Vagina (tissue), 2 donors: ENCODE measurements at regions not wholly inside any gene's neighbourhood (a gene's known extent, or its start where the extent isn't known, plus 50 kb on each side); places are given as distances from the start of the nearest gene placed in this dataset.

Experiments
- DNase-seq, 2 donors: peaks; one replicate each; pipeline ENCODE4 v3.0.0-alpha.2; 2017; ENCODE audit errors: extremely low spot score in 2 of 2
- H3K27ac ChIP-seq: fragments of 200-600 bp; sonication (generic); one replicate; pipeline ENCODE4 v1.5.1; 2019
- H3K27me3 ChIP-seq: fragments of 200-600 bp; sonication (generic); one replicate; pipeline ENCODE4 v1.5.1; 2019
- H3K36me3 ChIP-seq, 2 donors: fragments of 200-600 bp; sonication (generic); one replicate each; pipeline ENCODE4 v1.5.1; 2017 to 2019
- H3K4me1 ChIP-seq: fragments of 200-600 bp; sonication (generic); one replicate; pipeline ENCODE4 v1.5.1; 2019
- H3K4me3 ChIP-seq, 2 donors: fragments of 200-600 bp; sonication (generic); 1 replicate in 1 of 2; 2 replicates in 1 of 2; pipeline ENCODE4 v1.5.1; 2016 to 2019
- H3K9me3 ChIP-seq: fragments of 200-600 bp; sonication (generic); one replicate; pipeline ENCODE4 v1.5.1; 2019
- POLR2A ChIP-seq, 2 donors: fragments of 450-650 bp; IDR thresholded peaks; one replicate each; pipeline ENCODE4 v1.6.1; 2017; ENCODE audit warnings: antibody characterized with exemption in 2 of 2, mild to moderate bottlenecking in 2 of 2, moderate library complexity in 2 of 2
- POLR2AphosphoS5 ChIP-seq, 2 donors: sonication (generic); formaldehyde crosslinking; IDR thresholded peaks; one replicate each; pipeline ENCODE4 v1.9.0; 2017; ENCODE audit warnings: antibody characterized with exemption in 2 of 2, mild to moderate bottlenecking in 2 of 2, low read depth in 1 of 2; ENCODE audit not compliant: insufficient read depth in 1 of 2
- intact Hi-C: fragments of 100-400 bp; cut with DNase I; formaldehyde crosslinking; loops from one replicate; pipeline ENCODE4 v1.15.1; 2023
- TF ChIP-seq, protein P1 (sequence below), 3 experiments: fragments of 450-650 bp in 2 of 3; fragments of 200-600 bp in 1 of 3; sonication (generic) in 1 of 3; IDR thresholded peaks; one replicate each; pipeline ENCODE4 v1.5.1; 2017 to 2019; ENCODE audit warnings: antibody characterized with exemption in 3 of 3, mild to moderate bottlenecking in 2 of 3, moderate library complexity in 2 of 3

DNA sequence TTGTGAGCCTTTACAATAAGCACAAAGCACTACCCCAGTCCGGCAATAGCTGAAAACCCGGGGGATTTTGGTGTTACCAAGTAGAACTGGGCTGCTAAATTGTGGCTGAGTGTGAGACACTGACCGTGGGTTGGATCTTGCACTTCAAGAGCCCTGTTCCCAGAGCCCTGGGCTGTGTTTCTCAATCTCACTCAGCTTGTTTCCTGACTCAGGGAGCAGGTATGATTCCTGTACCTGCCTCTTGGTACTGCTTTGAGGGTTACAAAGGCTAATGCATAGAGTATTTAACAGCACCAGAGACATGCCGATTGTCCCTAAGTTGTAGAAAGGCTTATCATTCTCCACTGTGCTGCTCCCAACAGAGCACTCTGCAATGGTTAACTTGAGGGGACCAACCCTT is 134.6 kb downstream of the TEX36 start:
- intact Hi-C loops: no loop called here
- no peaks in the 10 kb centered on the region for H3K27me3 ChIP-seq

DNA sequence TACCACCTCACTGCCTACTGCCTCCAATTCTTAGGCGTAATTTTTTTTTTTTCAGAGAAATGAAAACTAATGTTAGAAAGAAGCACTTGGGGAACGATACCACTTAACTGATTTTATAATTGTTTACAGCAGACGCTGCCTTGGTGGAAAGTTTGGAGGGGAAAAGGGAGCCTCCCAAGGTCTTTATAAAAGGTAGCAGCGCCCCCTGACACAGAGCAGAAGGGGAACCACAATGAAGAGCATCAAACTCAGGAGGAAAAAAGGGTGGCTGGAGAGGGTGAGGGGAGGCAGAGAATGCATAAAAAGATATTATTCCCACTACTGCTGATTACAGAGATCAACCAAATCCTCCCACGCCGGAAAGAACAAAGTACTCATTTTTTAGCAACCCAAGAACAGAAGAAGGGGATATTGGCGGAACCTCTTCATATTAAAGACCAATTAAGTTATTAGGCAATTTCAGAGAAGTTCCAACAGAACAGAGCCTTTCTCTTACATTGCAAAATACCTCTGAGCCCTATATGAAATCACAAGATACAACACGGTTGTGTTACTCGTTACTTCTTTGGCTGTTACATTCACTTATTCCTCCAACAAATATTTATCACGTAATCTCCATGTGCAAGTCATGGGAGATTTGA is 135.8 kb downstream of the TEX36 start:
- H3K4me1 ChIP-seq: no peaks in the 10 kb centered on the region
- intact Hi-C loops: no loop called here
- TF ChIP-seq POLR2AphosphoS5 (IDR thresholded peaks at IDR 0.05; ENCODE audit: insufficient read depth in 1 of 2, low read depth in 1 of 2) (no peak), POLR2A (IDR thresholded peaks at IDR 0.05) (no peak)
- TF ChIP-seq, protein P1, sequence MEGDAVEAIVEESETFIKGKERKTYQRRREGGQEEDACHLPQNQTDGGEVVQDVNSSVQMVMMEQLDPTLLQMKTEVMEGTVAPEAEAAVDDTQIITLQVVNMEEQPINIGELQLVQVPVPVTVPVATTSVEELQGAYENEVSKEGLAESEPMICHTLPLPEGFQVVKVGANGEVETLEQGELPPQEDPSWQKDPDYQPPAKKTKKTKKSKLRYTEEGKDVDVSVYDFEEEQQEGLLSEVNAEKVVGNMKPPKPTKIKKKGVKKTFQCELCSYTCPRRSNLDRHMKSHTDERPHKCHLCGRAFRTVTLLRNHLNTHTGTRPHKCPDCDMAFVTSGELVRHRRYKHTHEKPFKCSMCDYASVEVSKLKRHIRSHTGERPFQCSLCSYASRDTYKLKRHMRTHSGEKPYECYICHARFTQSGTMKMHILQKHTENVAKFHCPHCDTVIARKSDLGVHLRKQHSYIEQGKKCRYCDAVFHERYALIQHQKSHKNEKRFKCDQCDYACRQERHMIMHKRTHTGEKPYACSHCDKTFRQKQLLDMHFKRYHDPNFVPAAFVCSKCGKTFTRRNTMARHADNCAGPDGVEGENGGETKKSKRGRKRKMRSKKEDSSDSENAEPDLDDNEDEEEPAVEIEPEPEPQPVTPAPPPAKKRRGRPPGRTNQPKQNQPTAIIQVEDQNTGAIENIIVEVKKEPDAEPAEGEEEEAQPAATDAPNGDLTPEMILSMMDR (IDR thresholded peaks at IDR 0.05): no peak
- no peak for DNase-seq
- no peaks in the 10 kb centered on the region for H3K36me3 ChIP-seq
- H3K27me3 ChIP-seq: no peaks in the 10 kb centered on the region
- no peak overlapping the region for H3K4me3 ChIP-seq
- no peaks in the 10 kb centered on the region for H3K9me3 ChIP-seq
- no peak overlapping the region for H3K27ac ChIP-seq

More for the DNA sequence above, 134.6 kb downstream of the TEX36 start:
- TF ChIP-seq POLR2A (IDR thresholded peaks at IDR 0.05): no peak
- TF ChIP-seq, protein P1 (IDR thresholded peaks at IDR 0.05): no peak
- TF ChIP-seq POLR2AphosphoS5 (IDR thresholded peaks at IDR 0.05; ENCODE audit: insufficient read depth in 1 of 2, low read depth in 1 of 2): no peak
- no peaks in the 10 kb centered on the region for H3K9me3 ChIP-seq
- no peaks in the 10 kb centered on the region for H3K4me1 ChIP-seq
- no peak for DNase-seq
- no peak overlapping the region for H3K27ac ChIP-seq
- no peaks in the 10 kb centered on the region for H3K36me3 ChIP-seq
- H3K4me3 ChIP-seq: no peak overlapping the region

DNA sequence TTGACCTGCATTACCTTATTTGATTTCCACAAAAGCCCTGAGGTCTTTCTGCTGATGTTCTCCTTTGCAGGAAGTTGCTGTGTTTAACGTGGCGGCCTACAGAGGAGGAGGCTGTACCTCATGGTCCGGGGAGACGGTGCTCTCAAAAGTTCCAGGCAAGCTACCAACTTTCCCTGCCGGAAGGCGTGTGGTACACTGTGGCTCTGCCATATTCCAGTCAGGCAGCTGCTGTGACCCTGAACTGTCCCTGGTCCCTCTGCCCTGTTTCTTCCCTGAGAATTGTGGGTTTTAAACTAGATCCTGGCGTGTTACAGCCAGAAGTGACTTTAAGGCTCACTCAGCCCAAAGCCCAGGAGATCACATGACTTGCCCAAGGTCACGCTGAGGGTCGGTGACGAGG is 139.2 kb downstream of the TEX36 start:
- Histone ChIP-seq H3K4me3 (no peak overlapping the region), H3K4me1 (no peaks in the 10 kb centered on the region), H3K36me3 (no peaks in the 10 kb centered on the region), H3K27me3 (no peaks in the 10 kb centered on the region), H3K9me3 (no peaks in the 10 kb centered on the region), H3K27ac (no peak overlapping the region)
- TF ChIP-seq, protein P1 (IDR thresholded peaks at IDR 0.05): no peak
- TF ChIP-seq POLR2A (IDR thresholded peaks at IDR 0.05) (no peak), POLR2AphosphoS5 (IDR thresholded peaks at IDR 0.05; ENCODE audit: insufficient read depth in 1 of 2, low read depth in 1 of 2) (no peak)
- no peak for DNase-seq
- intact Hi-C loops: no loop called here

DNA sequence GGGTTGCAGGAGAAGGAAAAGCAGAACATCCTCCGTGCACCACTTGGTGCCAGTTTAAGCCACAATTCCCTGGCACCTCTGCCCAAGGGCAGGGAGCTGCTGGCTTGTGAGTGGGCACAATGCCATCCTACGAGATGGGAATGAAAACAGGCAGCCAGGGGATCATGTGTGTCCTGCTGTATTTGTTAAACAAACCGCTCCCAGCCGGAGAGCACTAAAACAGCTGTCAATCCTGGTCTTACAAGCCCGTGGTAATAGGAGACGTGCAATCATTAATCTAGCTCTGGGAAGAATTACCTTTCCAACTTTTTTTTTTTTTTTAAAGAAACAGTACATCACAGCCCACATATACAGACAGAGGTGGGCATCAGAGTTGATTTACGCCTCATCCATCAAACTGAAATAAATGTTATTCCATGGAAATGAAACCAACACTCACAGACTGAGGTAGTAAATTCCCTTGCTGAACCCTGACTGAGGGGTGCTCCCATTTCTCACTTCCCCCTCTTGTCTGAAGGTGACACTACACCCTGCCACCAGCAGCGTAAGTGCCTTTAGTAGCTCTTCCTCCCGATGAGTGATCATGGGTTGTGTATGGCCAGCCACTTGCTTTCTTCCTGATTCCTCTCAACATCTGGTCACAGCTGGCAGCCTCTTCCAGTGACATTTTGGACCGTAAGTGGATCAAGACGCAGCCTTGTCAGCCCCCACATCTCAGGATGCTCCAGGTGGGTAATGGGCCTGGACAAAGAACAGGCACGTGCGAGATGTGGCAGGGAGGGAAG is 143.8 kb downstream of the TEX36 start:
- no peak overlapping the region for H3K4me3 ChIP-seq
- DNase-seq: no peak
- H3K27ac ChIP-seq: no peak overlapping the region
- no peaks in the 10 kb centered on the region for H3K27me3 ChIP-seq
- H3K9me3 ChIP-seq: no peaks in the 10 kb centered on the region
- no peaks in the 10 kb centered on the region for H3K36me3 ChIP-seq
- intact Hi-C loops: no loop called here
- H3K4me1 ChIP-seq: no peaks in the 10 kb centered on the region
- TF ChIP-seq, protein P1 (IDR thresholded peaks at IDR 0.05): no peak
- TF ChIP-seq POLR2AphosphoS5 (IDR thresholded peaks at IDR 0.05; ENCODE audit: insufficient read depth in 1 of 2, low read depth in 1 of 2) (no peak), POLR2A (IDR thresholded peaks at IDR 0.05) (no peak)

DNA sequence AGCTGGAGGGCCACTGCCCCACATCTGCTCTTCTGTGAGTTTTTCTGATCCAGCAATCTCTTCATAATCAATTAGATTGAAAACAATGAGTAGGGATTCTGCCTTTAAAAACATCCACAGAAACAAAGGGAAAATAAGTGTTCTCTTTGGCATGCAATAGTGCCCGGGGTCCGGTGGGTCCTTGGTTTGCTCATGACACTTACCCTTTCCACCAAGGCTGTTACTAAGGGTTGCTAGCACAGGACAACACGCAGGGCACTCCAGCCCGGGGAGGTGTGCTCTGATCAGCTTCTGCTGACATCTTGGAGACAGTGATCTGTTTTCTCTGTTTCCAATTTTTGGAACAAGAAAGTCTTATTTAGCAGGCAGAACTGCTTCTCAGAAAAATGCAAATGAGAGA is 146.7 kb downstream of the TEX36 start:
- Histone ChIP-seq H3K36me3 (no peaks in the 10 kb centered on the region), H3K27me3 (no peaks in the 10 kb centered on the region), H3K4me1 (no peaks in the 10 kb centered on the region), H3K9me3 (no peaks in the 10 kb centered on the region), H3K4me3 (no peak overlapping the region), H3K27ac (no peak overlapping the region)
- TF ChIP-seq, protein P1 (IDR thresholded peaks at IDR 0.05): no peak
- TF ChIP-seq POLR2AphosphoS5 (IDR thresholded peaks at IDR 0.05; ENCODE audit: insufficient read depth in 1 of 2, low read depth in 1 of 2): no peak
- no peak for TF ChIP-seq POLR2A (IDR thresholded peaks at IDR 0.05)
- DNase-seq: no peak
- intact Hi-C loops: no loop called here
